ENCODE measurements at regions not wholly inside any gene's neighbourhood (a gene's known extent, or its start where the extent isn't known, plus 50 kb on each side); places are given as distances from the start of the nearest gene placed in this dataset.

DNA sequence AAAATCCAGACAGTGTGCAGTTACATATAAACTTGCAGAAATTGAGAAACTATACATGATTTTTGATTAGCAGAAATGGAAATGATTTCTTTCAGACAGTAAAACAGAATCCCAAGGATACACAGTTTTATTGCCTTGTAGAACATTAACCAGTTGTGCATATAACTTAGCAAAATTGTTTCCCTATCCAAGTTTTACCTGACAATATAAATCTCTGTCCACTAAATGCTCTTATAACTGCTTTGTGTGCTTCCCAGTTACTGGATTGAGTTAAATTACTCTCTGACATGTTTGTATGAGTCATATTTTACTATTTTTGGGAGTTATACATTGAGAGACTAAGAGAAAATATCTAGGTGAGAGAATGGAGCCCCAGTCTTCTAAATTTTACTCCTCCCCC lies 563.4 kb downstream of the SH2D4B start:
- H3K9ac ChIP-seq (ENCODE audit: low read length): no peak overlapping the region
- Mint-ChIP-seq H3K27ac (ENCODE audit: unreplicated experiment) (no peak overlapping the region), H3K4me3 (ENCODE audit: unreplicated experiment) (no peak overlapping the region), H3K27me3 (ENCODE audit: low read depth, unreplicated experiment) (no peaks in the 10 kb centered on the region), H3K36me3 (ENCODE audit: low read depth, unreplicated experiment) (no peaks in the 10 kb centered on the region), H3K4me1 (ENCODE audit: low read depth, unreplicated experiment) (no peaks in the 10 kb centered on the region), H3K9me3 (ENCODE audit: unreplicated experiment) (no peaks in the 10 kb centered on the region)
- no peaks in the 10 kb centered on the region for H3K27me3 ChIP-seq (ENCODE audit: insufficient read depth, low read length)
- H3K27ac ChIP-seq (ENCODE audit: low read depth, low read length): no peak overlapping the region
- no peak overlapping the region for H3K4me2 ChIP-seq (ENCODE audit: low read length)
- no peak overlapping the region for H2AFZ ChIP-seq (ENCODE audit: low read depth, low read length)
- no peaks in the 10 kb centered on the region for H3K4me1 ChIP-seq (ENCODE audit: insufficient read depth, low read length)
- no peak for TF ChIP-seq EZH2 (IDR thresholded peaks at IDR 0.05; ENCODE audit: insufficient read depth, low read length)
- TF ChIP-seq, protein P1, sequence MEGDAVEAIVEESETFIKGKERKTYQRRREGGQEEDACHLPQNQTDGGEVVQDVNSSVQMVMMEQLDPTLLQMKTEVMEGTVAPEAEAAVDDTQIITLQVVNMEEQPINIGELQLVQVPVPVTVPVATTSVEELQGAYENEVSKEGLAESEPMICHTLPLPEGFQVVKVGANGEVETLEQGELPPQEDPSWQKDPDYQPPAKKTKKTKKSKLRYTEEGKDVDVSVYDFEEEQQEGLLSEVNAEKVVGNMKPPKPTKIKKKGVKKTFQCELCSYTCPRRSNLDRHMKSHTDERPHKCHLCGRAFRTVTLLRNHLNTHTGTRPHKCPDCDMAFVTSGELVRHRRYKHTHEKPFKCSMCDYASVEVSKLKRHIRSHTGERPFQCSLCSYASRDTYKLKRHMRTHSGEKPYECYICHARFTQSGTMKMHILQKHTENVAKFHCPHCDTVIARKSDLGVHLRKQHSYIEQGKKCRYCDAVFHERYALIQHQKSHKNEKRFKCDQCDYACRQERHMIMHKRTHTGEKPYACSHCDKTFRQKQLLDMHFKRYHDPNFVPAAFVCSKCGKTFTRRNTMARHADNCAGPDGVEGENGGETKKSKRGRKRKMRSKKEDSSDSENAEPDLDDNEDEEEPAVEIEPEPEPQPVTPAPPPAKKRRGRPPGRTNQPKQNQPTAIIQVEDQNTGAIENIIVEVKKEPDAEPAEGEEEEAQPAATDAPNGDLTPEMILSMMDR (IDR thresholded peaks at IDR 0.05; ENCODE audit: insufficient read depth, low read depth, low read length): no peak
- peaks cover 3% of the 10 kb centered on the region for H3K9me3 ChIP-seq (ENCODE audit: insufficient read depth, low read depth, low read length)
- no peaks in the 10 kb centered on the region for H4K20me1 ChIP-seq (ENCODE audit: insufficient read depth, low read length)
- FAIRE-seq: no peak
- no peak for DNase-seq (ENCODE audit: low read depth)
- no peaks in the 10 kb centered on the region for H3K79me2 ChIP-seq (ENCODE audit: insufficient read depth, low read length)
- no peaks in the 10 kb centered on the region for H3K36me3 ChIP-seq (ENCODE audit: insufficient read depth, low read length)
- H3K4me3 ChIP-seq (ENCODE audit: insufficient read depth, low read depth, low read length): no peak overlapping the region

DNA sequence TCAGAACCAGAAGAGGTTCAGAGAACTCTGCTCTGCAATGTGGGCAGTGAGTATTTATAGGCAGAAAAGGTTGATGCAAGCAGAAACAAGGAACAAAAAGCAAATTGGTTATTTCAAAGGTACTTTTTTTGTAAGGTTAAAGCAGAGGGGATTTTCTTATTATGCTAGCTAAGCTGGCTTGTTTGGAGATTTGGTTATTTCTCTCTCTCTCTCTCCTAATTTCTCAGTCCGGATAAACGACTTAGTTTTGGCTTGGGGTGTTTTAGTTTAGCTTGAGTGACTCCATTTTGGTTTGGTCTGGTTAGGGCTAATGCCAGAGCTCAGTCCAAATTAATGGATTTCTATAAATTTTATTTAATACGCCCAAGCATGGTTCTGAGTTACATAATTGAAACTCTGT lies 566.8 kb downstream of the SH2D4B start:
- FAIRE-seq: no peak
- Histone ChIP-seq H3K4me2 (ENCODE audit: low read length) (no peak overlapping the region), H3K4me3 (ENCODE audit: insufficient read depth, low read depth, low read length) (no peak overlapping the region), H2AFZ (ENCODE audit: low read depth, low read length) (no peak overlapping the region), H3K27me3 (ENCODE audit: insufficient read depth, low read length) (no peaks in the 10 kb centered on the region), H3K4me1 (ENCODE audit: insufficient read depth, low read length) (no peaks in the 10 kb centered on the region), H3K79me2 (ENCODE audit: insufficient read depth, low read length) (no peaks in the 10 kb centered on the region), H3K9ac (ENCODE audit: low read length) (no peak overlapping the region), H3K9me3 (ENCODE audit: insufficient read depth, low read depth, low read length) (peaks cover 3% of the 10 kb centered on the region), H3K27ac (ENCODE audit: low read depth, low read length) (no peak overlapping the region), H3K36me3 (ENCODE audit: insufficient read depth, low read length) (no peaks in the 10 kb centered on the region), H4K20me1 (ENCODE audit: insufficient read depth, low read length) (no peaks in the 10 kb centered on the region)
- H3K4me1 Mint-ChIP-seq (ENCODE audit: low read depth, unreplicated experiment): peaks cover 7% of the 10 kb centered on the region
- H3K9me3 Mint-ChIP-seq (ENCODE audit: unreplicated experiment): no peaks in the 10 kb centered on the region
- no peaks in the 10 kb centered on the region for H3K36me3 Mint-ChIP-seq (ENCODE audit: low read depth, unreplicated experiment)
- TF ChIP-seq, protein P1 (IDR thresholded peaks at IDR 0.05; ENCODE audit: insufficient read depth, low read depth, low read length): no peak
- TF ChIP-seq EZH2 (IDR thresholded peaks at IDR 0.05; ENCODE audit: insufficient read depth, low read length): no peak
- no peaks in the 10 kb centered on the region for H3K27me3 Mint-ChIP-seq (ENCODE audit: low read depth, unreplicated experiment)
- no peak overlapping the region for H3K4me3 Mint-ChIP-seq (ENCODE audit: unreplicated experiment)
- DNase-seq (ENCODE audit: low read depth): no peak
- no peak overlapping the region for H3K27ac Mint-ChIP-seq (ENCODE audit: unreplicated experiment)

DNA sequence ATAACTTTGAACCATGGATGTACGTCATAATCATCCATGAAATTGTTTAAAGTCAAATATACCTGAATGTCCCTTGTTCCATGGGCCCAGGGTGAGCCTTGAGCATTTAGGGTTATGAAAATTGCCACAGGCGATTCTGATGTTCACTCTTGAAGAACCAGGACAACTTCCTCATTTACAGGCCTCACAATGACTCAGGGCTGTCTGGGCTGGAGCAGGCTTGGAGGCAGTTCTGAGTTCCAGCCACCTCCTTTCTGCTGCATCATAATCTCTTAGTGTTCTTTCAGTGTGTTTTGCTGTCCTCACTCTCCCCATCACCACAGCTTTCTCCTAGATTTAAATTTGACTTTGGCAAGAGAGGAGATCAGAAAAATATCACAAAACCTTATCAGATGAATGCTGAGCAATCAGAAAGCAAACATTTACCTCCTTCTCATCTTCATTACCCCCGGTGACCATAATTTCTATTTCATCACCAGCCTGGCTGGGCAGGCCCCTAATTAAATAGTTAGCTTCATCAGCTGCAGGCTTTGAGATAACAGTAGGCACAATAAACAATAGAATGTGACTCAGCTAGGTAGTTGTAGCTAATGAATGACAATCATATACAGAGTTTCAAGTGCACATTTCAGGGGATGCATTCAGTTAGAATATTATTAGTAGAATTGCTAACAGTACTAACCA lies 571.0 kb downstream of the SH2D4B start:
- H3K9ac ChIP-seq (ENCODE audit: low read length): no peak overlapping the region
- H3K4me3 Mint-ChIP-seq (ENCODE audit: unreplicated experiment): no peak overlapping the region
- H4K20me1 ChIP-seq (ENCODE audit: insufficient read depth, low read length): no peaks in the 10 kb centered on the region
- H2AFZ ChIP-seq (ENCODE audit: low read depth, low read length): no peak overlapping the region
- H3K4me3 ChIP-seq (ENCODE audit: insufficient read depth, low read depth, low read length): no peak overlapping the region
- no peak overlapping the region for H3K27ac ChIP-seq (ENCODE audit: low read depth, low read length)
- no peaks in the 10 kb centered on the region for H3K27me3 ChIP-seq (ENCODE audit: insufficient read depth, low read length)
- no peaks in the 10 kb centered on the region for H3K79me2 ChIP-seq (ENCODE audit: insufficient read depth, low read length)
- H3K4me1 ChIP-seq (ENCODE audit: insufficient read depth, low read length): no peaks in the 10 kb centered on the region
- H3K4me2 ChIP-seq (ENCODE audit: low read length): no peak overlapping the region
- TF ChIP-seq, protein P1 (IDR thresholded peaks at IDR 0.05; ENCODE audit: insufficient read depth, low read depth, low read length): no peak
- no peak for TF ChIP-seq EZH2 (IDR thresholded peaks at IDR 0.05; ENCODE audit: insufficient read depth, low read length)
- peak overlapping the region; percentile 96 for H3K27ac Mint-ChIP-seq (ENCODE audit: unreplicated experiment)
- DNase-seq (ENCODE audit: low read depth) (no peak), FAIRE-seq (no peak)
- peaks cover 7% of the 10 kb centered on the region for H3K4me1 Mint-ChIP-seq (ENCODE audit: low read depth, unreplicated experiment)
- no peaks in the 10 kb centered on the region for H3K27me3 Mint-ChIP-seq (ENCODE audit: low read depth, unreplicated experiment)
- no peaks in the 10 kb centered on the region for H3K36me3 ChIP-seq (ENCODE audit: insufficient read depth, low read length)
- no peaks in the 10 kb centered on the region for H3K9me3 ChIP-seq (ENCODE audit: insufficient read depth, low read depth, low read length)
- no peaks in the 10 kb centered on the region for H3K36me3 Mint-ChIP-seq (ENCODE audit: low read depth, unreplicated experiment)
- H3K9me3 Mint-ChIP-seq (ENCODE audit: unreplicated experiment): no peaks in the 10 kb centered on the region

All from astrocyte (in vitro differentiated cells and primary cell).